Adrenal gland (tissue), 9 donors: ENCODE measurements at regions not wholly inside any gene's neighbourhood (a gene's known extent, or its start where the extent isn't known, plus 50 kb on each side); places are given as distances from the start of the nearest gene placed in this dataset.

Experiments
- DNase-seq, 7 donors: peaks; one replicate each; pipeline ENCODE4 v3.0.0-alpha.2; 2019 to 2020
- H3K27ac ChIP-seq, 5 donors: fragments of 200-600 bp; sonication (generic) in 4 of 5; 1 replicate in 3 of 5; 2 replicates in 2 of 5; pipeline versions ENCODE4 v1.5.1 to v1.8.0; 2016 to 2020; ENCODE audit warnings: mild to moderate bottlenecking in 1 of 5
- H3K27me3 ChIP-seq: fragments of 200-600 bp; 2 replicates; pipeline ENCODE4 v1.8.0; 2021
- H3K36me3 ChIP-seq, 2 donors: fragments of 200-600 bp; replicated peaks in 1 of 2; 1 replicate in 1 of 2; 2 replicates in 1 of 2; pipeline versions ENCODE4 v1.5.1 to v1.8.0; 2018 to 2022
- H3K4me1 ChIP-seq, 2 donors: fragments of 200-600 bp; replicated peaks in 1 of 2; 1 replicate in 1 of 2; 2 replicates in 1 of 2; pipeline versions ENCODE4 v1.5.1 to v1.8.0; 2018 to 2021
- H3K4me3 ChIP-seq, 4 donors: fragments of 200-600 bp; sonication (generic) in 3 of 4; one replicate each; pipeline ENCODE4 v1.5.1; 2016 to 2018
- H3K9me3 ChIP-seq, 3 donors: fragments of 200-600 bp; sonication (generic) in 1 of 3; replicated peaks in 1 of 3; 1 replicate in 2 of 3; 2 replicates in 1 of 3; pipeline versions ENCODE4 v1.5.1 to v1.8.0; 2016 to 2021
- POLR2A ChIP-seq, 2 donors: fragments of 450-650 bp; IDR thresholded peaks; one replicate each; pipeline ENCODE4 v1.6.1; 2017; ENCODE audit warnings: antibody characterized with exemption in 2 of 2, mild to moderate bottlenecking in 2 of 2, moderate library complexity in 1 of 2
- WGBS, 4 donors: extraction: QIAGEN DNeasy Blood & Tissue Kit in 2 of 4; methylation state at CpG; one replicate each; pipeline versions ENCODE4 v1.1.5 to v1.1.7; 2013 to 2017; 5-methylcytosine and 5-hydroxymethylcytosine counted together
- intact Hi-C, 2 donors: fragments of 100-400 bp; cut with DNase I; formaldehyde crosslinking; loops; one replicate each; pipeline versions ENCODE4 v1.14.1 to v1.15.0; 2022 to 2023
- TF ChIP-seq, protein P1 (sequence below), 6 experiments: fragments of 450-650 bp in 4 of 6; fragments of 200-600 bp in 2 of 6; sonication (generic) in 1 of 6; IDR thresholded peaks; 1 replicate in 5 of 6; 2 replicates in 1 of 6; pipeline versions ENCODE4 v1.5.1 to v1.8.0; 2016 to 2021; ENCODE audit warnings: antibody characterized with exemption in 6 of 6, mild to moderate bottlenecking in 2 of 6, moderate library complexity in 1 of 6
- donor health status: healthy with polysubstance abuse.
- donor health status: Bipolar disorder and iron deficiency.
- donor health status: DM: yes; HTN: yes; CAD: no.
- donor health status: DM: no; HTN: no; CAD: no.
- donor health status: DM: no; HTN: no; CAD: no.

DNA sequence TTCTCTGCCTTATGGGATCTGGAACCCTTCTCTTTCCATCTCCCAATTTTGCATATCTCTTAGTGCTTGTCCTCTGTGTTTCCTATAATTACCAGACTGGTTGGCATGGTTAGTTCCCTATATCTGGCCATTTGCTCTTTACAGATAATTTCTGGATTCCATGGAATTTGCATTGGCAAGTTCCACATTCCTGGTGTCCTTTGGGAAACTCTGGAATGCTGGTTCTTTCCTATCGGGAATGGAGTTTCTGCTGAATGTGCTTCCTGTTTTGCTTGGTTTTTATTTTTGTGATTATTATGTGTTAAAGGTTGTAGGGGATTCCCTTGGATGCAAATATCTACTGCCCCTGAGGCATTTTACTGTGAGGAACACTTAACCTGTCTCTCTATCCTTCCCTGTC is 193.0 kb upstream of the BTG1 start:
- whole genome bisulfite sequencing, 4 donors: 61 to 86% (median 70%) methylated on average over 1 of the region's 1 CpG
- Histone ChIP-seq H3K4me1 (peaks cover 0 to 8% of the 10 kb centered on the region in 2 donors), H3K4me3 (no peak overlapping the region), H3K27ac (no peak overlapping the region), H3K36me3 (no peaks in the 10 kb centered on the region), H3K27me3 (no peaks in the 10 kb centered on the region), H3K9me3 (no peaks in the 10 kb centered on the region)
- intact Hi-C loops: no loop called here
- no peak for DNase-seq
- TF ChIP-seq POLR2A (IDR thresholded peaks at IDR 0.05): no peak
- TF ChIP-seq, protein P1, sequence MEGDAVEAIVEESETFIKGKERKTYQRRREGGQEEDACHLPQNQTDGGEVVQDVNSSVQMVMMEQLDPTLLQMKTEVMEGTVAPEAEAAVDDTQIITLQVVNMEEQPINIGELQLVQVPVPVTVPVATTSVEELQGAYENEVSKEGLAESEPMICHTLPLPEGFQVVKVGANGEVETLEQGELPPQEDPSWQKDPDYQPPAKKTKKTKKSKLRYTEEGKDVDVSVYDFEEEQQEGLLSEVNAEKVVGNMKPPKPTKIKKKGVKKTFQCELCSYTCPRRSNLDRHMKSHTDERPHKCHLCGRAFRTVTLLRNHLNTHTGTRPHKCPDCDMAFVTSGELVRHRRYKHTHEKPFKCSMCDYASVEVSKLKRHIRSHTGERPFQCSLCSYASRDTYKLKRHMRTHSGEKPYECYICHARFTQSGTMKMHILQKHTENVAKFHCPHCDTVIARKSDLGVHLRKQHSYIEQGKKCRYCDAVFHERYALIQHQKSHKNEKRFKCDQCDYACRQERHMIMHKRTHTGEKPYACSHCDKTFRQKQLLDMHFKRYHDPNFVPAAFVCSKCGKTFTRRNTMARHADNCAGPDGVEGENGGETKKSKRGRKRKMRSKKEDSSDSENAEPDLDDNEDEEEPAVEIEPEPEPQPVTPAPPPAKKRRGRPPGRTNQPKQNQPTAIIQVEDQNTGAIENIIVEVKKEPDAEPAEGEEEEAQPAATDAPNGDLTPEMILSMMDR (IDR thresholded peaks at IDR 0.05): no peak

DNA sequence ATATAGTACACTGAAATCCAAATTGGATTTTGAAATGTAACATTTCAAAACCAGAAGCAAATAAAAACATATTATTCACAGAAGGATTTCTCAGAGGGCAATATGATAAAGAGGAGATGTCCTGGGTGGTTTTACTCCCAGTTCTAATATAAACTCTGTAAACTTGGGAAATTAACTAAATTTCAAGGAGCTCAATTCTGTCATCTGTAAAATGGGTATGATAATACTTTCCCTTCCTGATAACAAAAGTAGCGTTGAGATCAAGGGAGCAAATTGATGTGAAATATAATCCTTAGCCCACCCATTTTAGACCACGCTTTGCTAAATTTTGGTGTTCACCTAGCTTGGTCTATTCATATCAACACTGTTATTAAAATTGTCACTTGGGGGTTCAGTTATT is 192.5 kb upstream of the BTG1 start:
- H3K9me3 ChIP-seq: no peaks in the 10 kb centered on the region
- no peak overlapping the region for H3K27ac ChIP-seq
- H3K27me3 ChIP-seq: no peaks in the 10 kb centered on the region
- TF ChIP-seq, protein P1 (IDR thresholded peaks at IDR 0.05): no peak
- no peak for TF ChIP-seq POLR2A (IDR thresholded peaks at IDR 0.05)
- H3K36me3 ChIP-seq: no peaks in the 10 kb centered on the region
- intact Hi-C loops: no loop called here
- no peak for DNase-seq
- WGBS, 4 donors: 94 to 97% (median 95%) methylated on average over 2 of the region's 2 CpGs
- H3K4me3 ChIP-seq: no peak overlapping the region
- H3K4me1 ChIP-seq: peaks cover 0 to 8% of the 10 kb centered on the region in 2 donors

GRCh38 chr12:92337128-92337527 is 191.5 kb upstream of the BTG1 start:
- H3K4me1 ChIP-seq: peaks cover 0 to 8% of the 10 kb centered on the region in 2 donors
- H3K36me3 ChIP-seq: no peaks in the 10 kb centered on the region
- no peaks in the 10 kb centered on the region for H3K9me3 ChIP-seq
- 76 to 94% (median 89%) methylated on average over 4 of the region's 4 CpGs for WGBS, 4 donors
- no peak for TF ChIP-seq POLR2A (IDR thresholded peaks at IDR 0.05)
- TF ChIP-seq, protein P1 (IDR thresholded peaks at IDR 0.05): no peak
- no peak overlapping the region for H3K27ac ChIP-seq
- no peak overlapping the region for H3K4me3 ChIP-seq
- intact Hi-C loops: no loop called here
- no peak for DNase-seq
- H3K27me3 ChIP-seq: no peaks in the 10 kb centered on the region

DNA sequence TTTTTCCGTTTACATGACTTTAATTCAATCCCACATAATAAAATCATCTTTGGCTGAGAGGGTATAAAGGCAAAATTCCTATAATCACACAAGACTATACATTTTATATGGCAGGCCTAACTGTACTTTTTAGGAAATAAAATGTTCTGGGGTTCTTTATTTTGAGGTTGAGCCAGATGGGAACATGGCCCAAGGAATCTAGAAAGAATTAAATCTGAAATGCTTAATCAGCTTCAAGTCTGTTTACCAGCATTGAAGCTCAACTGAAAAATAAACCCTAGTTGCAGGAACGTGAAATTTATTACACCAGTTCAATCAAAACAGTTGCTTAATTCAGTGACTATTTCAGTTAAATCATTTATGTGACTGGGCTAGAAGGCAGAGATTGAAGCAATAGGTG is 191.0 kb upstream of the BTG1 start:
- H3K27me3 ChIP-seq: no peaks in the 10 kb centered on the region
- H3K4me3 ChIP-seq: no peak overlapping the region
- TF ChIP-seq, protein P1 (IDR thresholded peaks at IDR 0.05): no peak
- no peak for TF ChIP-seq POLR2A (IDR thresholded peaks at IDR 0.05)
- H3K36me3 ChIP-seq: no peaks in the 10 kb centered on the region
- intact Hi-C loops: no loop called here
- no peak for DNase-seq
- no peaks in the 10 kb centered on the region for H3K9me3 ChIP-seq
- no peak overlapping the region for H3K27ac ChIP-seq
- 64 to 75% (median 67%) methylated on average over 2 of the region's 2 CpGs for WGBS, 4 donors
- peaks cover 0 to 8% of the 10 kb centered on the region in 2 donors for H3K4me1 ChIP-seq
